ENCODE measurements at regions not wholly inside any gene's neighbourhood (a gene's known extent, or its start where the extent isn't known, plus 50 kb on each side); places are given as distances from the start of the nearest gene placed in this dataset.

- Histone ChIP-seq H2AFZ (no peak overlapping the region), H3K4me2 (no peak overlapping the region), H3K36me3 (replicated peaks; ENCODE audit: insufficient read depth, low read depth) (no peaks in the 10 kb centered on the region), H3K9me3 (ENCODE audit: low read depth) (no peaks in the 10 kb centered on the region), H3K9me2 (replicated peaks; ENCODE audit: insufficient read depth) (no peaks in the 10 kb centered on the region), H3K27me3 (no peaks in the 10 kb centered on the region), H3K4me3 (no peak overlapping the region), H3K4me1 (ENCODE audit: insufficient read depth) (no peaks in the 10 kb centered on the region), H3K79me2 (no peaks in the 10 kb centered on the region), H3K27ac (no peak overlapping the region), H4K20me1 (ENCODE audit: insufficient read depth, poor library complexity, severe bottlenecking) (no peaks in the 10 kb centered on the region)
- DNase-seq (ENCODE audit: low spot score) = no peak
- TF ChIP-seq EZH2phosphoT487 (IDR thresholded peaks at IDR 0.05; ENCODE audit: low read depth, severe bottlenecking, unreplicated experiment) (no peak), CTCF (IDR thresholded peaks at IDR 0.05; ENCODE audit: poor library complexity) (no peak), EZH2 (IDR thresholded peaks at IDR 0.05; ENCODE audit: borderline replicate concordance) (no peak)
- 59% methylated on average over 2 of the region's 2 CpGs for WGBS (ENCODE audit: low lambda C conversion rate, missing lambda C conversion rate)
Measured at GRCh38 chr12:9391815-9392214, 183.6 kb upstream of the PZP start.

GRCh38 chr12:9390761-9391160 is 182.6 kb upstream of the PZP start:
- no peaks in the 10 kb centered on the region for H3K27me3 ChIP-seq
- H3K27ac ChIP-seq = no peak overlapping the region
- no peaks in the 10 kb centered on the region for H3K9me2 ChIP-seq (replicated peaks; ENCODE audit: insufficient read depth)
- DNase-seq (ENCODE audit: low spot score) = no peak
- no peaks in the 10 kb centered on the region for H3K4me1 ChIP-seq (ENCODE audit: insufficient read depth)
- H3K4me2 ChIP-seq = no peak overlapping the region
- H2AFZ ChIP-seq = no peak overlapping the region
- no peaks in the 10 kb centered on the region for H3K9me3 ChIP-seq (ENCODE audit: low read depth)
- H3K79me2 ChIP-seq = no peaks in the 10 kb centered on the region
- no peaks in the 10 kb centered on the region for H4K20me1 ChIP-seq (ENCODE audit: insufficient read depth, poor library complexity, severe bottlenecking)
- 78% methylated on average over 3 of the region's 3 CpGs for WGBS (ENCODE audit: low lambda C conversion rate, missing lambda C conversion rate)
- H3K36me3 ChIP-seq (replicated peaks; ENCODE audit: insufficient read depth, low read depth) = no peaks in the 10 kb centered on the region
- no peak for TF ChIP-seq EZH2phosphoT487 (IDR thresholded peaks at IDR 0.05; ENCODE audit: low read depth, severe bottlenecking, unreplicated experiment)
- no peak for TF ChIP-seq EZH2 (IDR thresholded peaks at IDR 0.05; ENCODE audit: borderline replicate concordance)
- TF ChIP-seq CTCF (IDR thresholded peaks at IDR 0.05; ENCODE audit: poor library complexity) = no peak
- H3K4me3 ChIP-seq = no peak overlapping the region

- no peaks in the 10 kb centered on the region for H3K36me3 ChIP-seq (replicated peaks; ENCODE audit: insufficient read depth, low read depth)
- DNase-seq (ENCODE audit: low spot score) = no peak
- no peaks in the 10 kb centered on the region for H3K27me3 ChIP-seq
- 68% methylated on average over 10 of the region's 10 CpGs for WGBS (ENCODE audit: low lambda C conversion rate, missing lambda C conversion rate)
- no peaks in the 10 kb centered on the region for H4K20me1 ChIP-seq (ENCODE audit: insufficient read depth, poor library complexity, severe bottlenecking)
- no peak overlapping the region for H3K27ac ChIP-seq
- no peaks in the 10 kb centered on the region for H3K9me3 ChIP-seq (ENCODE audit: low read depth)
- no peaks in the 10 kb centered on the region for H3K4me1 ChIP-seq (ENCODE audit: insufficient read depth)
- H3K4me3 ChIP-seq = no peak overlapping the region
- H3K79me2 ChIP-seq = no peaks in the 10 kb centered on the region
- no peak overlapping the region for H2AFZ ChIP-seq
- no peak for TF ChIP-seq EZH2phosphoT487 (IDR thresholded peaks at IDR 0.05; ENCODE audit: low read depth, severe bottlenecking, unreplicated experiment)
- no peak overlapping the region for H3K4me2 ChIP-seq
- H3K9me2 ChIP-seq (replicated peaks; ENCODE audit: insufficient read depth) = no peaks in the 10 kb centered on the region
Measured at GRCh38 chr12:9389796-9390195, 181.6 kb upstream of the PZP start.

- no peaks in the 10 kb centered on the region for H3K4me1 ChIP-seq (ENCODE audit: insufficient read depth)
- no peaks in the 10 kb centered on the region for H3K9me3 ChIP-seq (ENCODE audit: low read depth)
- H3K27me3 ChIP-seq = no peaks in the 10 kb centered on the region
- no peaks in the 10 kb centered on the region for H3K79me2 ChIP-seq
- no peak overlapping the region for H3K4me3 ChIP-seq
- H3K9me2 ChIP-seq (replicated peaks; ENCODE audit: insufficient read depth) = no peaks in the 10 kb centered on the region
- no peaks in the 10 kb centered on the region for H4K20me1 ChIP-seq (ENCODE audit: insufficient read depth, poor library complexity, severe bottlenecking)
- H2AFZ ChIP-seq = no peak overlapping the region
- no peak overlapping the region for H3K4me2 ChIP-seq
- 87% methylated on average over 8 of the region's 8 CpGs for WGBS (ENCODE audit: low lambda C conversion rate, missing lambda C conversion rate)
- no peaks in the 10 kb centered on the region for H3K36me3 ChIP-seq (replicated peaks; ENCODE audit: insufficient read depth, low read depth)
- TF ChIP-seq EZH2phosphoT487 (IDR thresholded peaks at IDR 0.05; ENCODE audit: low read depth, severe bottlenecking, unreplicated experiment) (no peak), EZH2 (IDR thresholded peaks at IDR 0.05; ENCODE audit: borderline replicate concordance) (no peak), CTCF (IDR thresholded peaks at IDR 0.05; ENCODE audit: poor library complexity) (no peak)
- H3K27ac ChIP-seq = no peak overlapping the region
- no peak for DNase-seq (ENCODE audit: low spot score)
Measured at GRCh38 chr12:9388379-9388778, 180.2 kb upstream of the PZP start.
